ENCODE measurements at regions not wholly inside any gene's neighbourhood (a gene's known extent, or its start where the extent isn't known, plus 50 kb on each side); places are given as distances from the start of the nearest gene placed in this dataset.
"Not testable (repeated sequence)": the region's sequence is repeated elsewhere in the genome, so short reads cannot be mapped to it uniquely, and the experiment has no call there.

GRCh38 chr2:95767531-95767930 lies 175.7 kb downstream of the TRIM43 start:
- DNase-seq; H3K4me1 Mint-ChIP-seq (ENCODE audit: low read depth); H3K36me3 Mint-ChIP-seq (ENCODE audit: low read depth); H3K9me3 Mint-ChIP-seq; H3K4me3 Mint-ChIP-seq; H3K27ac Mint-ChIP-seq: not testable (repeated sequence)
- H3K27me3 Mint-ChIP-seq (ENCODE audit: insufficient read depth) = peaks cover 21% of the 10 kb centered on the region

- H3K9me3 Mint-ChIP-seq; H3K4me1 Mint-ChIP-seq (ENCODE audit: low read depth); H3K4me3 Mint-ChIP-seq; DNase-seq; H3K36me3 Mint-ChIP-seq (ENCODE audit: low read depth); H3K27ac Mint-ChIP-seq: not testable (repeated sequence)
- peaks cover 21% of the 10 kb centered on the region for H3K27me3 Mint-ChIP-seq (ENCODE audit: insufficient read depth)
These were observed 176.1 kb downstream of the TRIM43 start for GRCh38 chr2:95767950-95768349.

GRCh38 chr2:95769256-95769655 lies 177.5 kb downstream of the TRIM43 start:
- H3K4me1 Mint-ChIP-seq (ENCODE audit: low read depth); DNase-seq; H3K36me3 Mint-ChIP-seq (ENCODE audit: low read depth); H3K9me3 Mint-ChIP-seq; H3K27ac Mint-ChIP-seq; H3K4me3 Mint-ChIP-seq: not testable (repeated sequence)
- peaks cover 20% of the 10 kb centered on the region for H3K27me3 Mint-ChIP-seq (ENCODE audit: insufficient read depth)

GRCh38 chr2:95770726-95771125 lies 178.9 kb downstream of the TRIM43 start:
- not testable (repeated sequence) for H3K4me3 Mint-ChIP-seq; H3K27ac Mint-ChIP-seq; DNase-seq; H3K36me3 Mint-ChIP-seq (ENCODE audit: low read depth); H3K9me3 Mint-ChIP-seq; H3K4me1 Mint-ChIP-seq (ENCODE audit: low read depth)
- peaks cover 20% of the 10 kb centered on the region for H3K27me3 Mint-ChIP-seq (ENCODE audit: insufficient read depth)

GRCh38 chr2:95774322-95775192 lies 182.8 kb downstream of the TRIM43 start:
- H3K27me3 Mint-ChIP-seq (ENCODE audit: insufficient read depth); H3K27ac Mint-ChIP-seq; H3K4me3 Mint-ChIP-seq; H3K4me1 Mint-ChIP-seq (ENCODE audit: low read depth); DNase-seq; H3K9me3 Mint-ChIP-seq; H3K36me3 Mint-ChIP-seq (ENCODE audit: low read depth): not testable (repeated sequence)

GRCh38 chr2:95775193-95775531 lies 183.4 kb downstream of the TRIM43 start:
- not testable (repeated sequence) for H3K27ac Mint-ChIP-seq; H3K27me3 Mint-ChIP-seq (ENCODE audit: insufficient read depth); H3K4me1 Mint-ChIP-seq (ENCODE audit: low read depth)

More at GRCh38 chr2:95775193-95775531, 183.4 kb downstream of the TRIM43 start:
- H3K9me3 Mint-ChIP-seq; H3K4me3 Mint-ChIP-seq; DNase-seq; H3K36me3 Mint-ChIP-seq (ENCODE audit: low read depth): not testable (repeated sequence)
